ENCODE measurements at regions not wholly inside any gene's neighbourhood (a gene's known extent, or its start where the extent isn't known, plus 50 kb on each side); places are given as distances from the start of the nearest gene placed in this dataset.
A peak's percentile ranks its signal among the peaks of the same experiment; 100 is the strongest.

DNA sequence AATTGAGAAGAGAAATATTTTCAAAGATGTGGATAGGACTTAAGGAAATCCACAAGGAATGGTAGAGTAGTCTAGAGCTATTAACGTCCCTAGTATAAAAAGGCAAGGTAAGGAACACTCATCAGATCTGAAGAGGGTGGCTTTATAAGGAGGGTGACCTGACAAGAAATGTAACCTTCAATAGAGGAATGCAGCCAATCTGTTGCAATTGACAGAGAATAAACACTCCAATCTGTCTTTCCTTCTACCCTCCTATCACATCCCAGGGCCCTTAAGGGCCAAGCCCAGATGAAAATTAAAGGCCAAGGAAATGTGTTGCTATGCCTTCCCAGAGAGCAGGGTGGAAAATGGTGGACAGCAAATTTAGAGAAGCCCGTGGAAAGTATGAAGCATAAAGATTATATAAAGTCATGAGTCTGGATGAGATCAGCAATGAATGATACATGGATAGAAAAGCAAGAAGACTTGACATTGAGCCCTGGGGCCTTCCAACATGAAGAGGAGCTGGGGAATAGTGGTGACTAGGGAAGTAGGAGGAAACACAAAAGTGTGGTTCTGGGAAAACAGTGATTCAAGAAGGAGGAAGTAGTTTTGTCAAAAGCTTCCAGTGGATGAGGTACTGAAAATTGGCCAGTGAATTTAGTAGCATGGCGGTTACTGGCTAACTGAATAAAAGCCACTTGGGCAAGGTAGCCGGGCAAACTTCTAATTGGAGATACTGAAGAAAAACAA lies 270.6 kb upstream of the TANK start:
- TF ChIP-seq GATA2 (IDR thresholded peaks at IDR 0.05; ENCODE audit: low read depth, low read length) (no peak), GATA3 (IDR thresholded peaks at IDR 0.05; ENCODE audit: low read depth, low read length) (no peak)

DNA sequence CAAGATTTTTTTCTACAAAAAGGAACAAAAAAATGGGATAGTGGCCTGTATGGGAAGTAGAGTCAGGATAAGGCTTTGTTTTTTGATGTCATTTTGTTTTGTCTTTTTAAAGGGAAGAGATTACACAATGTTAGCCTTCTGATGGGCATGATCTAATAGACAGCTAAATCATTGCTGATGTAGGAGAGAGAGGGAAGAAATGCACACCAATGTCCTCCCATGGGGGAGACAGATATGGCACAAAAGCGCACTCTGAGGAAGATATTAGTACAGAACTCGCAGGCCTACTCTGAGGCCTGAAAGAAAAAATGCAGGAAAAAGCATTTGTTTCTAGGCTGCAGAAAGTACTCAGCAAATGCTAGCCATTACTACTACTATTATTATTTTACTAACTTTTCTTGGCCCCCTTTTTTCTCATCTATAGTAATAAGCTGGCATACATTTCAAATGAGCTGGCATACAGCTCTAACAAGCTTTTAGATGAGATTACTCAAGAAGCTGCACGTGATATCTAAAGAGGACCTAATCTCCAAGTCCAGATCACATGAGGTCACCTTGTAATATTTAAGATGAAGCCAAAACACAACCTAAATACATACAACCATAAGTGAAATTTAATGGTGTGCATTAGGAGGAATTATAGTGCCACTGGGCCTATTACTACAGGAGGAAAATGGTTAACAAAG lies 269.4 kb upstream of the TANK start:
- no peak for TF ChIP-seq GATA3 (IDR thresholded peaks at IDR 0.05; ENCODE audit: low read depth, low read length)
- no peak for TF ChIP-seq GATA2 (IDR thresholded peaks at IDR 0.05; ENCODE audit: low read depth, low read length)

DNA sequence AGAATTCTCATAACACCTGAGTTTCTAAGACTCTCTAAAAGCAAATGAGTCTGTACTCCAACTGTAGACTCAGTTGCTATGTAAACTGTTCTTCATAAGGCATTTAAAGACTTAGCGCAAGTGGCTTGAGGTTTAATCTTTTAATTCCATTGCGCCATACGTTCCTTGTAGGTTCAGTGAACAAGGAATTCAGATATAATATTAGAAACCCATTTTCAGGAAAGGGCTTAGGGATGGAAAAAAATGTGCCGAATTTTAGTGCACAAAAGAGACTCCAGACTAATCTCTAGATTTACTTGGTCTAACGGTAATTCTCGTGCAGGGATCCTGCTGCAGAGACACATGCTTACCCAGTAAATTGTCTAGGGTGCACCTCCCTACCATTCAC lies 268.9 kb upstream of the TANK start:
- TF ChIP-seq GATA3 (IDR thresholded peaks at IDR 0.05; ENCODE audit: low read depth, low read length), result no peak
- no peak for TF ChIP-seq GATA2 (IDR thresholded peaks at IDR 0.05; ENCODE audit: low read depth, low read length)

DNA sequence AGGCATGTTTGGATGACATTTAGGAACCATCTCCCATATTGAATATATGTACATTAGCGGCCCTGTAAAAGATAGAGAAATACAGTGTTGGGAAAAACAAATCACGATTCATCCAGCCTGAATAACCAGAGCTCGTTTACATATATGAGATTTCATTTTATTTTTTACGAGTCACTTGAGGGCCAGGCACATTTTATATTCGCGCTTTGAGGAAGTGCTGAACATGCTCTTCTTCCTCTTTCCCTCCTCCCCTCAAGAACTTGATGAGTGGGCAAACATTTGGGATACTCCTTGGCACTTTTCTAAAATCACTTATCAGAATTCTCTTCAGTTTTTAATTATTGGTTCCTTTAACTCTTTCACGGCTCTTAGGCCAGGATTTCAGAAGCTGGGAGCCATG lies 268.0 kb upstream of the TANK start:
- TF ChIP-seq GATA3 (IDR thresholded peaks at IDR 0.05; ENCODE audit: low read depth, low read length), result no peak
- TF ChIP-seq GATA2 (IDR thresholded peaks at IDR 0.05; ENCODE audit: low read depth, low read length), result no peak

DNA sequence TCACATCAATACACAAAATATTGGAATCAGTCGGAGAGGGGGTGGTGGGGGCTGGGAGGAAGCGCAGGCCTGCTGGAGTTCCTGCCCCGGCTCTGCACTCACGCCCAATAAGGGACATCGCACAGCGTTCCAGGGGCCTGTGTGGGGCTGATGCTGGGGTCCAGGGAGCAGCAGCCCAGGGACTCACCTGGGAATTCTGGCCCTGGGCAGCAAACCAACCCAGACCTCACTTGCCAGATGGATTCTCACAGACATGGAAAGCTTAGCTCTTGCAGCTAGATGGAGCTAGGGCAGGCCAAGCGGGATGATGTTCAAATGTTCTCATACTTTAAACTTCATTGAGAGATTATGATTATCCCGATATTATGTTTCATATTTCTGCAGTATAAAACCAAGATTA lies 266.6 kb upstream of the TANK start:
- TF ChIP-seq GATA2 (IDR thresholded peaks at IDR 0.05; ENCODE audit: low read depth, low read length) (no peak), GATA3 (IDR thresholded peaks at IDR 0.05; ENCODE audit: low read depth, low read length) (no peak)

DNA sequence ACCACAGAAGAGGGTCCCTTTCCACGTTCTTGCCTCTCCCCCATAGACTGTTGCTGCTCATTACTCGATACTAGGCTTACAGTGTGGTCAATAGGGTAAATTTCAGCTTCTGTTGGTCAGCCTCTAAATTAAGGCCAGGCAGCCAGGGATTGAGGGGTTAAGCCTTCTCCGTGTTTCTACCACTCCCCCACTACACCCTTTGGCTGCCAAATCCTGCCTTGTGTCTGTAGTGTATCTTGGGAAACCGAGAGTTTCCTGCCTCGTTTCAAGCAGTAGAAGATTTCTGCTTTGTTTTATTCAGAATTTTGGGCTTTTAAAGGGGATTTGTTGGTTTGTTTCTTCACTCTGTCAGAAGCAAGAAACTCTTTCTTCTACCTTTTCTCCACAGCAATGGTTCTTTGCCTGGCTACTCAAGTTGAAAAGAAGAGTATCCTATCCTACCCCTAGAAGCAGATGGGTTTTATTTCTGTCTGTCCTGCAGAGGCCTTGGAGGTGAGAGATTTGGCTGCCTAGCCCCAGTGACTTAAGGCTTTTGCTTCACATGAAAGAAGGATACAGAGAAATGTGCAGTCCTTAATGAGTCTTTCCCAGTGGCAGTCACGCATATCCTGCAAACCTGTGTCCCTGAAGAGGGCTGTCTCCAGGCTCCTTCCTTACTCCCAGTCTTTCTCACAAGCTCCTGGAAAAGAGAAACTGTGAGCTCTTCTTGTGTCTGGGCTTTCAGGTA lies 261.5 kb upstream of the TANK start:
- TF ChIP-seq GATA3 (IDR thresholded peaks at IDR 0.05; ENCODE audit: low read depth, low read length) (no peak), GATA2 (IDR thresholded peaks at IDR 0.05; ENCODE audit: low read depth, low read length) (no peak)

DNA sequence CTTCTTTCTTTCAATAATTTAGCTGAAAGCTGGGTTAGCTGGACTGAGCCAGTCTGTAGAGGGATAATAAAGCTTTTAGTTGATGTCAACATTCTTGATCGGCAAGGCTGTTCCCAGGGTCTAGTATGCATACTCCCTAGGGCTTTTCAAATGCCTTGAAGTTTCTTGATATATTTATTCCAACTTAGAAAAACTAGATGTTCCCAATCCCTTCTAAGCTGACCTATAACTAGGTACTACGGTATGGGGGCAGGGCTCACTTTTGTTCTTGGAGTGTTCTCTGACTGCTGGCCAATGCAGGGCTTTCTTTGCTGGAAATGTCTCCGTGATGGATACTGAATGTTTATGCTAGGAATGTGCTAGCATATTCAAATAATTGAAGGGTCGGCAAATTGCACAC lies 258.6 kb upstream of the TANK start:
- no peak for TF ChIP-seq GATA3 (IDR thresholded peaks at IDR 0.05; ENCODE audit: low read depth, low read length)
- TF ChIP-seq GATA2 (IDR thresholded peaks at IDR 0.05; ENCODE audit: low read depth, low read length), result no peak

DNA sequence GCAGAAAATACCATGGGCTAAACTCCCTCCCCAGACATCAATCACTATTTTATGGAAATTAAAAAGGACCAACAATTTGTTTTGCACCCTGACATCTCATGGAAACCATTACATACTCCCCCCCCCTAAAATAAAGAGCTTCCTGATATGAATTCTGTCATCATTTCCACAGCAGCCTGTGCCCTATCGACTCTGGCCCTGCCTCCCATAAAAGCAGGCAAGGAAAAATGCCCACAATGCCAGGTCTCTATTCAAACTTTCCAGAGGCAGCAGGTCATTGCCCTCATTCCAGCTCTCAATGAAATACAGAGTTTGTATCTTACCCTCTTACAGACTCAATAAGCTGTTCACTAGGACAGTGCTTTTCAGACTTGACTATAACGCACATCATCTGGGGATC lies 254.4 kb upstream of the TANK start:
- TF ChIP-seq GATA3 (IDR thresholded peaks at IDR 0.05; ENCODE audit: low read depth, low read length), result no peak
- TF ChIP-seq GATA2 (IDR thresholded peaks at IDR 0.05; ENCODE audit: low read depth, low read length), result no peak

DNA sequence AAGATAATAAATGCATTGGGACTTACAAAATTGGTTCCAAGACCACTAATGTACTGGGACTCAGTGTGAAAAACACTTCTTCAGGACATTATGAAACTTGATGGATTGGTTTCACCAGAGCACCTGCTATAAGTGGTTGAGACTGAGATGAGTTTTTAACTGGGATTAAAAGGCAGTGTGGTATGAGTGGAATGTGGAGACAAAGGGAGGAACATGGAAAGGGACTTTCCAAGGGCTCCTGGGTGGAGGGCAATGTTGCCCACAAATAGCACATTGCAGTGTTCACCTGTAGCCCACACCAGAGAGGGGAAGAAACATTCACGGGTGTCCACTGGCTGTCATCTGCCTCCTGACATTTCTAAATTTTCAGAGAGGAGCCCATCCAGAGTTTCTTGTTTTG lies 253.3 kb upstream of the TANK start:
- TF ChIP-seq GATA2 (IDR thresholded peaks at IDR 0.05; ENCODE audit: low read depth, low read length) (no peak), GATA3 (IDR thresholded peaks at IDR 0.05; ENCODE audit: low read depth, low read length) (no peak)

DNA sequence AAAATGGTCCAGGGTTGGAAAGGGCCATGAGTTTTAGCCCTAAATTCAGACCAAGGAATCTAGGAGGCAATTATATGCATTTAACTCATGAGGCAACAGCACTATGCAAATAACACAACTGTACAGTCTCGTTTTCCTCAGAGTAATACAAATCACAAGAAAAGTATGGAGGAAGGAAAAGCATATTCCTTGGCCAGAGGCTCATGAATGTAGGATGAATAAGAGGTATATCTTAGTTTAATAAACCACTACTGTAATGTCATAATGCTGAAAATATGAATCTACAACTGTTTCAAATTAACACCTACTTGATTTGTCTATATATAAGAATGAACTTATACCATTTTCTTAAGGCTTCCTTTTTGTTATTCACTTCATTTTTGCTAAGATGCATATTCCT lies 252.5 kb upstream of the TANK start:
- TF ChIP-seq GATA3 (IDR thresholded peaks at IDR 0.05; ENCODE audit: low read depth, low read length), result no peak
- TF ChIP-seq GATA2 (IDR thresholded peaks at IDR 0.05; ENCODE audit: low read depth, low read length), result no peak

DNA sequence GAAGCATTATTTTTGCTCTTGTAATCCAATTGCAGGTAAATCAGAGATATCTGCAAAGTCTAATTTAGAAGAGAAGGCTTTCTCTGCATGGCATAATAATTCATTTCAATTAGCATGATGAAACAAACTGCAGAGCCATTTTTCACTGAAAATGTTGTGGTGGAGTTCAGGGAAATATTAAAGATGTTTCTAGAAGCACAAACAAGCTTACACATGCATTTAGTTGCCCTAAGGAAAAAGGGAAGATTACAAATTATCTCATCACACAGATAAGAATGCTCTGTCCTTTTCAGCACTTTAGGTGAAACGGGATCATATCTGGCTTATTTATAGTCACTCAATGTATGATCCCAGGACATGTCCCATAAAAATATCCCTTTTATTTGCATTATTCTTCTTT lies 252.1 kb upstream of the TANK start:
- TF ChIP-seq GATA3 (IDR thresholded peaks at IDR 0.05; ENCODE audit: low read depth, low read length), result 0 out of 2 replicates have a peak, but pooled peaks have one; percentile 38
- no peak for TF ChIP-seq GATA2 (IDR thresholded peaks at IDR 0.05; ENCODE audit: low read depth, low read length)

DNA sequence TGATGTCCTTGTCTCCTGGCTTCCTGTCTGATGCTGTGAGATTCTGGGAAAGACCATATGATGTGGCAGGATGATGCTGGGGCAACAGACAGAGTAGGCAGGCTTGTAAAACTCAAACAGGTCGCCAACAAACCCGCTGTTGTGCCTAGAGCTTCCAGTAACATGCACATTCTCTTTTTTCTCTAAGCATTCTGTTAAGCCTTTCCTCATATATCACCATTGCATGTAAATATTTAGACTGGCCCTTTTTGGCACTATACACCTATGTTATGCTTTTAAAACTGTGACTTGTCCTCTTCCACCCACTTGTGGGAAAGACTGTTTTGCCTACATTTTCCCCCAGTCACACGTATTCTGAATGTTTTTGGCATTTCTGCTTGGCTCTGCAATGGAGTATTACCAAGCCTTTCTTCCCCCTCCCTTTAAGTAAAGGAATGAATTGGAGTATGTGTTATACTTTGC lies 250.4 kb upstream of the TANK start:
- TF ChIP-seq GATA3 (IDR thresholded peaks at IDR 0.05; ENCODE audit: low read depth, low read length) (no peak), GATA2 (IDR thresholded peaks at IDR 0.05; ENCODE audit: low read depth, low read length) (no peak)

DNA sequence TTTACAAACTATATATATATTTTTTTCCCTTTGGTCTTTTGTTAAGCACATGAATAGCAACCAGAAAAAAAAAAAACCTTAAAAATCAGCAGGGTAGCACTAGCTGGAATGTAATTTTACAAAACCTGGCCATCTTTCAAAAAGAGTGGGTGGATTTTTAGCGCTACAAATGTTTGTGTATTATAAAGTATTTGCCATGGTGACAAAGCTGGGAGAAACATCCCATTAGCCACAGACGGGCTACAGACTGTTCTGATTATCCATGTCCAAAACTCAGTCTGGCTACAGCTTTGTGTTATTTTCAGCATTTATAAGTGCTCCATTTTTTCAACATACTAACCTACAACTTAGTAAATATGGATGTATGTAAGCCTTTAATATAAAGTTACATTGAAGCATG lies 249.5 kb upstream of the TANK start:
- TF ChIP-seq GATA2 (IDR thresholded peaks at IDR 0.05; ENCODE audit: low read depth, low read length) (no peak), GATA3 (IDR thresholded peaks at IDR 0.05; ENCODE audit: low read depth, low read length) (no peak)

DNA sequence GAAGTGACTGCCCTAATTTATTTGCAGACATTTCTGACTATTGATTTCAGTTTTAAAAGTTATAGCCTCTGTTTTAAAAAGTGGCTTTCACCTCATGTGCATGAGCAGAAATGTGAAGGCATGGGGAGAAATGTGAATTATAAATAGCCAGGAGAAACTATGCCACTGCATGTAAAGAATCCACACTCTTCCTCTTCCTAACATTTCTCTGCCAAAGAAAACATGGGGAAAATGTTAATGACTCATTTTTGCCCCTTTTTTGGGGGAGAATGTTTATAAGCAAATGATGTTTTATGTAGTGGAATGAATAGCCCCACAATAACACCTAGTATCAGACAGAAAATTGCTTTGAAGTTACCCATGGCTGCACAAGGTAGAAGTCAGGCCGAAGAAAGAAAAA lies 249.0 kb upstream of the TANK start:
- no peak for TF ChIP-seq GATA3 (IDR thresholded peaks at IDR 0.05; ENCODE audit: low read depth, low read length)
- TF ChIP-seq GATA2 (IDR thresholded peaks at IDR 0.05; ENCODE audit: low read depth, low read length), result no peak

DNA sequence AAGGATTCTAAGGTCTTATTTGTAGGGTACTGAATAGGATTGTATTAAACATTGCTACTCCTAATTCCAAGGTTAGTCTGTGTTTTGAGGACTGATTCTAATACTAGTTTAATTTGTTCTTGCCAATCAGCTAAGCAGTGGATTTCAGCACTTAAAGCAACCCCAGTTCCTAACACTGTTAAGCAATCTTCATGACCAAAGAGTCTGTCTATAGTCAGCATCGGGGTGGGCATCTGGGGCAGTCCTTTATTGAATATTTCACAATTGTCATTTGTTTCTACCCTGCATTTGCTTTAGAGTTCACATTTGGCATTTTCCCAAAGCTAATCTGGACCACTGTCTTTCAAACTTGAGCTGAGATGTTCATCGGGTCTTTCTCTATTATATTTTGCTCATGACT lies 248.0 kb upstream of the TANK start:
- no peak for TF ChIP-seq GATA3 (IDR thresholded peaks at IDR 0.05; ENCODE audit: low read depth, low read length)
- no peak for TF ChIP-seq GATA2 (IDR thresholded peaks at IDR 0.05; ENCODE audit: low read depth, low read length)
